ENCODE measurements at regions not wholly inside any gene's neighbourhood (a gene's known extent, or its start where the extent isn't known, plus 50 kb on each side); places are given as distances from the start of the nearest gene placed in this dataset.

DNA sequence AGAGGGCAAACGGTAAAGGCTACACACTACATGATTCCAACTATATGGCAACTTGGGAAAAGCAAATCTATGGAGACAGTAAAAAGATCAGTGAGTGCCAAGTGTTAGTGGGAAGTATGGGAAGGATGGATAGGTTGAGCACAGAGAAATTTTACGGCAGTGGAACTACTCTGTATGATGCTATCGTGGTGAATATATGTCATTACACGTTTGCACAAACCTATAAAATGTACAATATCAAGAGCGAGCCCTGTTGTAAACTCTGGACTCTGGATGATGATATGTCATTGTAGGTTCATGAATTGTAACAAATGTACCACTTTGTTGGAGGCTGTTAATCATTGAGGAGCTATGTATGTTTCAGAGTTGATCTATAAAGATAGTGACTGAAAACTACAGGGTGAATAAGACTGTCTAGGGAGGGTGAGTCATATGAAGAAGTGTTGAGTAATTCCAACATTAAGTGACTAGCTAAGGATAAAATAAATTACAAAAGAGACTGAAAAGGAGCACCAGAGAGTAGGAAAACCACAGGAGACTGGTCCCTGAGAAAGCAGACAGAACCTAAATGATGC is 349.2 kb upstream of the LMO3 start:
- Histone ChIP-seq H3K9ac (ENCODE audit: low read length in 3 of 3) (no peak overlapping the region), H3K36me3 (ENCODE audit: control insufficient read depth in 2 of 3, insufficient read depth in 3 of 3, low read length in 3 of 3) (no peaks in the 10 kb centered on the region), H3K4me1 (ENCODE audit: control insufficient read depth in 2 of 3, insufficient read depth in 2 of 3, low read depth in 1 of 3, low read length in 3 of 3) (no peaks in the 10 kb centered on the region), H3K27me3 (ENCODE audit: control insufficient read depth, insufficient read depth, low read length) (no peaks in the 10 kb centered on the region), H3K4me3 (ENCODE audit: low read length in 3 of 3) (no peak overlapping the region), H3K27ac (ENCODE audit: low read depth in 2 of 2, low read length in 2 of 2) (no peak overlapping the region), H3K9me3 (ENCODE audit: control insufficient read depth in 2 of 3, insufficient read depth in 1 of 3, low read length in 3 of 3) (no peaks in the 10 kb centered on the region)
- TF ChIP-seq, protein P1, sequence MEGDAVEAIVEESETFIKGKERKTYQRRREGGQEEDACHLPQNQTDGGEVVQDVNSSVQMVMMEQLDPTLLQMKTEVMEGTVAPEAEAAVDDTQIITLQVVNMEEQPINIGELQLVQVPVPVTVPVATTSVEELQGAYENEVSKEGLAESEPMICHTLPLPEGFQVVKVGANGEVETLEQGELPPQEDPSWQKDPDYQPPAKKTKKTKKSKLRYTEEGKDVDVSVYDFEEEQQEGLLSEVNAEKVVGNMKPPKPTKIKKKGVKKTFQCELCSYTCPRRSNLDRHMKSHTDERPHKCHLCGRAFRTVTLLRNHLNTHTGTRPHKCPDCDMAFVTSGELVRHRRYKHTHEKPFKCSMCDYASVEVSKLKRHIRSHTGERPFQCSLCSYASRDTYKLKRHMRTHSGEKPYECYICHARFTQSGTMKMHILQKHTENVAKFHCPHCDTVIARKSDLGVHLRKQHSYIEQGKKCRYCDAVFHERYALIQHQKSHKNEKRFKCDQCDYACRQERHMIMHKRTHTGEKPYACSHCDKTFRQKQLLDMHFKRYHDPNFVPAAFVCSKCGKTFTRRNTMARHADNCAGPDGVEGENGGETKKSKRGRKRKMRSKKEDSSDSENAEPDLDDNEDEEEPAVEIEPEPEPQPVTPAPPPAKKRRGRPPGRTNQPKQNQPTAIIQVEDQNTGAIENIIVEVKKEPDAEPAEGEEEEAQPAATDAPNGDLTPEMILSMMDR (IDR thresholded peaks at IDR 0.05; ENCODE audit: borderline replicate concordance, extremely low read depth, insufficient read depth): no peak
- intact Hi-C loops (cut with DNase I): no loop called here
- FAIRE-seq (no peak), DNase-seq (no peak)

DNA sequence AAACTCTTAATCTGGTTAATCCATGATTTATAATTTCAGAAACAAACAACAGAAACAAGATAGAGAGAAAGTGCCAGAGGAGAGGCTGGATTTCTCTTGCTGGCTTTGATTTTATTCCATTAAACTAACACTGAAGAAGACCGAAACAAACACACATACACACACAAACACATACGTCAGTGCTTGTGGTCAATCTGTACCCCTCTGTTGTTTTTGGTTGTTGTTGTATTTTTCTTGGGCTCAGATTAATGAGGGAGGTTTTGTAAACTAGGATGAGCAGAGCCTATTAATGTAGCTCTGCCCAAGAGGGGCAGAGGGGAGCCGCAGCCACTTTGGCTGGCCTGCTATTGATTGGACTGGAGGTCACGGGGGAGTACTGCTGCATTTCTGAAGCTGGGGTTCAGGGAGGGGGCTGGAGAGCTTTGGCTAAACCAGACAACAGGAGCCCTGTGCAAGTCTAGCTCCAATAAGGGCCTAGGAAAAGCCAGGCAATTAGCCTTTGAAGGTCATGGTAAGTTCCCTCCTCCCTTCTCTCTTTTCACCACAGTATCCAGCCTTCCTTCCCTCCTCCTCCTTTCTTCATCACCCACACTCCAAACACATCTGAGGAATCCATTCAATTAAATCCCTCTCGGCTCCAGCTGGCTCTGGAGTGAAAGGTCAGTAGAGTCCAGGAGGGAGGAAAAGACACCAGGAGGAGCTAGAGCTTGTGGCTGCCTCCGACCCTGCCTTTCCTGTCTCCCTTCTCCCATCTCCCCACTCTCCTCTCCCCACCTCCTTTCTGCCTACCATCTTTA is 344.1 kb upstream of the LMO3 start:
- no peak overlapping the region for H3K27ac ChIP-seq (ENCODE audit: low read depth in 2 of 2, low read length in 2 of 2)
- H3K4me1 ChIP-seq (ENCODE audit: control insufficient read depth in 2 of 3, insufficient read depth in 2 of 3, low read depth in 1 of 3, low read length in 3 of 3): no peaks in the 10 kb centered on the region
- intact Hi-C loops (cut with DNase I): no loop called here
- no peaks in the 10 kb centered on the region for H3K9me3 ChIP-seq (ENCODE audit: control insufficient read depth in 2 of 3, insufficient read depth in 1 of 3, low read length in 3 of 3)
- no peaks in the 10 kb centered on the region for H3K27me3 ChIP-seq (ENCODE audit: control insufficient read depth, insufficient read depth, low read length)
- peak in 2 of 5 donors; percentile 10 to 25 for DNase-seq
- FAIRE-seq: no peak
- H3K4me3 ChIP-seq (ENCODE audit: low read length in 3 of 3): no peak overlapping the region
- H3K9ac ChIP-seq (ENCODE audit: low read length in 3 of 3): no peak overlapping the region
- no peaks in the 10 kb centered on the region for H3K36me3 ChIP-seq (ENCODE audit: control insufficient read depth in 2 of 3, insufficient read depth in 3 of 3, low read length in 3 of 3)
- TF ChIP-seq, protein P1 (IDR thresholded peaks at IDR 0.05; ENCODE audit: borderline replicate concordance, extremely low read depth, insufficient read depth): no peak

DNA sequence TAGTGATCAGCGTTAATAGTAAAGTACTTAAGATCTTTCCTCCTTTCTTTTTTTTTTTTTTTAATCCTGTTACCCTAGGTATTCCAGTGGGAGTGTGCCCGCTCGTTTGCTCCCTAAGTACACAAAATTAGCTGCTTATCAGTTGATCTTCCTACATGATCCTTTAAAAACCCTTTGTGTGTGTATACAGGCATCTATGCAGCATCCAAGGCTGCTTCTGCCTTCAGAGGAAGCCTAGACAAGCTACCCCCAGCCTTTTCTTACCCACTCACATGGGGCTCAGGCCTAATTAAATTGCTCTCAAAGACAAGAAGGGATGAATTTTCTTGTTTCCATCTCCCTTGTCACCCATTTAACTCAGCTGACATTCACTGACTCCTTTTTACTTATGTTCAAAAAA is 343.4 kb upstream of the LMO3 start:
- DNase-seq: no peak
- TF ChIP-seq, protein P1 (IDR thresholded peaks at IDR 0.05; ENCODE audit: borderline replicate concordance, extremely low read depth, insufficient read depth): no peak
- intact Hi-C loops (cut with DNase I): no loop called here

More for the DNA sequence above, 343.4 kb upstream of the LMO3 start:
- Histone ChIP-seq H3K27ac (ENCODE audit: low read depth in 2 of 2, low read length in 2 of 2) (no peak overlapping the region), H3K9me3 (ENCODE audit: control insufficient read depth in 2 of 3, insufficient read depth in 1 of 3, low read length in 3 of 3) (no peaks in the 10 kb centered on the region), H3K4me3 (ENCODE audit: low read length in 3 of 3) (no peak overlapping the region), H3K9ac (ENCODE audit: low read length in 3 of 3) (no peak overlapping the region), H3K4me1 (ENCODE audit: control insufficient read depth in 2 of 3, insufficient read depth in 2 of 3, low read depth in 1 of 3, low read length in 3 of 3) (no peaks in the 10 kb centered on the region), H3K36me3 (ENCODE audit: control insufficient read depth in 2 of 3, insufficient read depth in 3 of 3, low read length in 3 of 3) (no peaks in the 10 kb centered on the region), H3K27me3 (ENCODE audit: control insufficient read depth, insufficient read depth, low read length) (no peaks in the 10 kb centered on the region)
- FAIRE-seq: no peak

All from kidney (tissue), 13 donors.